ENCODE measurements at regions not wholly inside any gene's neighbourhood (a gene's known extent, or its start where the extent isn't known, plus 50 kb on each side); places are given as distances from the start of the nearest gene placed in this dataset.

- POLR2A ChIA-PET = no interaction called here
- Histone ChIP-seq H3K4me3 (ENCODE audit: low read depth, low read length) (no peak overlapping the region), H3K9me3 (ENCODE audit: control insufficient read depth, insufficient read depth, low read length) (peaks cover 2% of the 10 kb centered on the region; the same call in 1 of the 2 replicates), H3K27ac (ENCODE audit: low read depth, low read length) (no peak overlapping the region), H3K27me3 (ENCODE audit: control insufficient read depth, insufficient read depth, low read length) (no peaks in the 10 kb centered on the region)
- DNase-seq (ENCODE audit: low read depth, low spot score) = no peak
- no peak for TF ChIP-seq CTCF (IDR thresholded peaks at IDR 0.05; ENCODE audit: low read depth, low read length)
- CTCF ChIA-PET = no interaction called here
These were observed 671.2 kb upstream of the GALNTL6 start for GRCh38 chr4:171142045-171142444.

GRCh38 chr4:171130256-171130801 is 682.9 kb upstream of the GALNTL6 start:
- POLR2A ChIA-PET = no interaction called here
- CTCF ChIA-PET = no interaction called here

GRCh38 chr4:171118091-171118490 is 695.1 kb upstream of the GALNTL6 start:
- CTCF ChIA-PET = no interaction called here
- no peak overlapping the region for H3K4me3 ChIP-seq (ENCODE audit: low read depth, low read length)
- no peaks in the 10 kb centered on the region for H3K27me3 ChIP-seq (ENCODE audit: control insufficient read depth, insufficient read depth, low read length)
- POLR2A ChIA-PET = no interaction called here
- H3K9me3 ChIP-seq (ENCODE audit: control insufficient read depth, insufficient read depth, low read length) = no peaks in the 10 kb centered on the region
- TF ChIP-seq CTCF (IDR thresholded peaks at IDR 0.05; ENCODE audit: low read depth, low read length) = no peak
- no peak for DNase-seq (ENCODE audit: low read depth, low spot score)
- no peak overlapping the region for H3K27ac ChIP-seq (ENCODE audit: low read depth, low read length)

More at GRCh38 chr4:171130256-171130801, 682.9 kb upstream of the GALNTL6 start:
- Histone ChIP-seq H3K9me3 (ENCODE audit: control insufficient read depth, insufficient read depth, low read length) (peaks cover 4% of the 10 kb centered on the region), H3K27ac (ENCODE audit: low read depth, low read length) (no peak overlapping the region), H3K4me3 (ENCODE audit: low read depth, low read length) (no peak overlapping the region), H3K27me3 (ENCODE audit: control insufficient read depth, insufficient read depth, low read length) (no peaks in the 10 kb centered on the region)
- no peak for DNase-seq (ENCODE audit: low read depth, low spot score)
- no peak for TF ChIP-seq CTCF (IDR thresholded peaks at IDR 0.05; ENCODE audit: low read depth, low read length)

- TF ChIP-seq CTCF (IDR thresholded peaks at IDR 0.05; ENCODE audit: low read depth, low read length) = no peak
- ChIA-PET CTCF (no interaction called here), POLR2A (no interaction called here)
These were observed 695.7 kb upstream of the GALNTL6 start for GRCh38 chr4:171117457-171117856.

GRCh38 chr4:171101845-171102244 is 711.4 kb upstream of the GALNTL6 start:
- no peak for DNase-seq (ENCODE audit: low read depth, low spot score)
- ChIA-PET POLR2A (no interaction called here), CTCF (no interaction called here)
- H3K9me3 ChIP-seq (ENCODE audit: control insufficient read depth, insufficient read depth, low read length) = peaks cover 3% of the 10 kb centered on the region; the same call in 1 of the 2 replicates
- H3K27me3 ChIP-seq (ENCODE audit: control insufficient read depth, insufficient read depth, low read length) = no peaks in the 10 kb centered on the region
- H3K4me3 ChIP-seq (ENCODE audit: low read depth, low read length) = no peak overlapping the region
- no peak overlapping the region for H3K27ac ChIP-seq (ENCODE audit: low read depth, low read length)
- no peak for TF ChIP-seq CTCF (IDR thresholded peaks at IDR 0.05; ENCODE audit: low read depth, low read length)

More at GRCh38 chr4:171117457-171117856, 695.7 kb upstream of the GALNTL6 start:
- Histone ChIP-seq H3K4me3 (ENCODE audit: low read depth, low read length) (no peak overlapping the region), H3K27ac (ENCODE audit: low read depth, low read length) (no peak overlapping the region), H3K27me3 (ENCODE audit: control insufficient read depth, insufficient read depth, low read length) (no peaks in the 10 kb centered on the region), H3K9me3 (ENCODE audit: control insufficient read depth, insufficient read depth, low read length) (no peaks in the 10 kb centered on the region)
- DNase-seq (ENCODE audit: low read depth, low spot score) = no peak
